KOPT-K1 (cell line): ENCODE measurements at regions not wholly inside any gene's neighbourhood (a gene's known extent, or its start where the extent isn't known, plus 50 kb on each side); places are given as distances from the start of the nearest gene placed in this dataset.

Experiments used
- H3K27ac ChIP-seq: fragments of 200-600 bp; sonication (generic); 2 replicates; pipeline ENCODE4 v1.5.1; 2016; ENCODE audit warnings: antibody characterized with exemption, mild to moderate bottlenecking, low read depth, low read length; ENCODE audit not compliant: poor library complexity, severe bottlenecking
- H3K36me3 ChIP-seq: fragments of 200-600 bp; sonication (generic); 2 replicates; pipeline ENCODE4 v1.5.1; 2017; ENCODE audit warnings: antibody characterized with exemption, mild to moderate bottlenecking, low read length, moderate library complexity; ENCODE audit not compliant: insufficient read depth
- H3K9me3 ChIP-seq: fragments of 200-600 bp; sonication (generic); 2 replicates; pipeline ENCODE4 v1.5.1; 2017; ENCODE audit warnings: antibody characterized with exemption, low read length, mild to moderate bottlenecking; ENCODE audit not compliant: insufficient read depth, poor library complexity, severe bottlenecking

DNA sequence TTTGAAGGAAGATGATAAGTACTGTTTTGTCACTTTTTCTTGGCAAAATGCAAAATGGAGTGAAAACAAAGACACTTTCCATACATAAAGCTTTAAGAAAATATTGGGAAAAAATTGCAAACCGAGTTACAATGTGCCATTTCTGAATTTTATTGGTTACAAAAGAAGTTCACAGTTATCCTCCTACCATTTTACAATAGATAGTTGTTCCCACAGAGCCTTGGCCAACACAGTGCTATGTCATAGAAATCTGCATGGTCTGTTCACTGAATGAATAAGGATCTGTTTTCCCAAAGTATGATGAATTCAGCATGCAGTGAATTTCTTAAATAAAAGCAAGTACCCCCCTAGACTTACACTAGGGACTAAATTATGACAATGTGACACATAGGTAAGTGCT is 268.2 kb upstream of the POU3F2 start:
- H3K9me3 ChIP-seq = no peaks in the 10 kb centered on the region

DNA sequence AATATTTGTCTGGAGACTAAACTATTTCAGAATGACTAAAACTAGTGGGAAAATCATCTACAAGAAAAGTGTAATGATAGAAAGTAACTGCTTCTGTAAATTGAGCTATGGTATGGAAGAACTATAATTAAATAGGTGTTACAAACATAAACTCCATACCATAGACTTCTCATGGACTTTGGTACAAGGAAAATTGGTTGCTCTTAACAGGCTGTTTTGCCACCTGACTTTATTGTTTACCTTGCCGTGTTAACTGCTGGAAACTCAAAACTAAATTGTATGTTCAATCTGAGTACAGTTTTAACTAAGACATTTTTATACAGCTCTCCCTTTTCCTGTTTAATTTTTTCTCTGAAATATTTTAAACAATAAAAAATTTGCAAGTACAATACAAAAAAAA is 261.8 kb upstream of the POU3F2 start:
- H3K9me3 ChIP-seq = no peaks in the 10 kb centered on the region
- no peaks in the 10 kb centered on the region for H3K36me3 ChIP-seq
- no peak overlapping the region for H3K27ac ChIP-seq

More for the DNA sequence above, 268.2 kb upstream of the POU3F2 start:
- Histone ChIP-seq H3K27ac (no peak overlapping the region), H3K36me3 (no peaks in the 10 kb centered on the region)

DNA sequence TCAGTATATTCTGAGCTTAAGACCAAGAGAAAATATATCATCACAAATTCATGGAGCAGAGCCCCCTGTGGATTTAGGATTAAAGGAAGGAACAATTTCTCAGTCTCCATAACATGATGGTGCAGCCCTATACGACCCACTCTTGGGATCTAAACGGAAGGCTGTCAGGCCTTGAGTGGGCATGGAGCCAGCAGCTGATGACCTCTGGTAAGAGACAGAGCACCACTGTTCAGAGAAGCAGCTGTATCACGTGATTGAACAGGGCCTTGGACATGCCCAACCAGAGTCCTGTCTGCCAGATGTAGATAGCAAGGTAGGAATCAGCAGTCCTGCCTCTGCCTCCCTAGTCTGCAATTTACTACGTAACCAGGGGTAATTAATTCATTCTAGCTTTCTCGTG is 259.4 kb upstream of the POU3F2 start:
- Histone ChIP-seq H3K27ac (no peak overlapping the region), H3K9me3 (no peaks in the 10 kb centered on the region), H3K36me3 (no peaks in the 10 kb centered on the region)

DNA sequence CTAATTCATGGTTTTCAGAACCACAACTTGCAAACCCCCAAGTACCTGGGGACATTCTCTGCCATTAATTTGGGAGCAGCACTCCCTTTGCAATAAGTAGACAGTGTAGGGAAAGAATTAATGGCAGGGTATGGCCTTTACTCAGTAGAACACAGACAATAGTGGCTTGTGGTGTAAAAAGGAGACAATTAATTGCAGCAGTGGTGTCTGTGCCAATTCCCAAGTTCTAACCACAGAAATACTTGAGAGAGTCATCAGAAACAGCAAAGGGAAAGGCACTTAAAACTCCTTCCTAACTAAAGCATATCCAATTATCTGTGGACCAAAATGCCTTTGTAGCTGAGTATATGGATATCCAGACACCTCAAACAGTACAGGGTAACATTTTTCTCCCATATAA is 257.6 kb upstream of the POU3F2 start:
- no peak overlapping the region for H3K27ac ChIP-seq
- no peaks in the 10 kb centered on the region for H3K36me3 ChIP-seq
- no peaks in the 10 kb centered on the region for H3K9me3 ChIP-seq

DNA sequence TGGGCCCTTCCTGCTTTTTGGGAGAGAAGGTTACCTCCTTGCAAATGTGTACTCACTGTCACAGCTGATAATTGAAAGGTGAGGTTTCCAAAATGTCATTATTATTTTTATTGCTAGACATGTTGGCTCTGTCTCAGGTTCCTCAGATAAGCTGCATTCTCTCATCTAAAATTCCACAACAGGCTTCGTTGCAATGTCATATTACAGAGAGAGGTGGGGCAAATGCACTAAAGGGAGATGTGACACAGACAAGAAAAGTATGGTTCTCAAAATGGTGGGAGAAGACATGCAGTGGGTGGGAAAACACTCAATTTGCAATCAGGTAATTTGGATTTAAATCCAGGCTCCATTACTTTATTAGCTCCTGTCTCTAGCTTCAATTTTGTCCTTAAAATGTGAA is 256.4 kb upstream of the POU3F2 start:
- Histone ChIP-seq H3K27ac (no peak overlapping the region), H3K36me3 (no peaks in the 10 kb centered on the region), H3K9me3 (no peaks in the 10 kb centered on the region)

DNA sequence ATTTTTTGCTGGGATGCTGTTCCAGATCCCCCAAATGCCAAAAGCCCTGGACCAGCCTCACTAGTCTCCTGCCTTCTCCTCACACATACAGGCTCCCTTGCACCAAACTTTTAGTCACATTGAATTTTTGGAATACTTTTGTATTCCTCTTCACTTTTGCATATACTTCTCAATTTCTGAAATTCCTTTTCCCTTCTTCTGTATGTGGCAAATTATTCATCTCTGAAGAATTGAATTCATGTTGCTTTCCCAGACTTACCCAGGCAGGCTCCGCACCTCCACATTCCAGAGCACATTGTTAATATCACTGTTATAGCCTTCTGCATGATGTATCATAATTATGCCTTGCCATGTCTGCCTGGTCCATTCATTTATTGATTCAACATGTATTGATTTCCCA is 255.3 kb upstream of the POU3F2 start:
- Histone ChIP-seq H3K27ac (no peak overlapping the region), H3K36me3 (no peaks in the 10 kb centered on the region)

DNA sequence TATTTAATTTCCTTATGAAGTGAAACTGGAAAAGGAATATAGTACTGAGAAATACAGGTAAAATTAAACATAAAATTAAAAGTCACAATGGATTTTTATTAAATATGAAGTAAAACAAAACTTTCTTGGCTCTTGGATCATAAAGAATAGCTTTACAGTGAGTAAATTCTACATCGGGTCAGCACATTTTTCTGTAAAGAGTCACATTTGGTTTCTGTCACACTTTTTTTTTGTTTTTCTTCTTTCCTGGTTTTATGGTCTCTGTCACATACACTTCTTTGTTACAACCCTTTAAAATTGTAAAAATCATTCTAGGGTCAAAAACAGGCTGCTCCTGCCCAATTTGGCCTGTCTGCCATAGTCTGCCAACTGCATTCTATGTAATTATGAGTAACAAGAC is 254.4 kb upstream of the POU3F2 start:
- Histone ChIP-seq H3K27ac (no peak overlapping the region), H3K9me3 (no peaks in the 10 kb centered on the region), H3K36me3 (no peaks in the 10 kb centered on the region)

More for the DNA sequence above, 255.3 kb upstream of the POU3F2 start:
- H3K9me3 ChIP-seq = no peaks in the 10 kb centered on the region

DNA sequence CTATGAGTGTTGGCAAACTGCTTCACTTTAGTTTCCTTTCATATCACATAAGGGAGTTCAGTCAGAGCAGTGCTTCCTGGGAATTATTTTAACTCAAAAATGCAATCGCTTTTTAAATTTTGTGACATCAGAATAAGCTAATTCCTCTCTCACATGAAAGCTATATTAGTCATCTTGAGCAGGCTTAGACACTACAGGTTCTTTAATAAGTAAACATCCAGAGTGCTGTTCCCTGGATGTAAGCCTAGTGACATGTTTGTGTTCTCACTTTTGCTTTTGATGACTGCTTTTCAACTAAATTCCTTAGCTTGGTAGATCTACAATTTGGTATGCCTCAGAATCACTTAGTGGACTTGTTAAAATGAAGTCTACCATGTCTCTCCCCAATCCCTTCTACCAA is 252.7 kb upstream of the POU3F2 start:
- no peaks in the 10 kb centered on the region for H3K9me3 ChIP-seq
- no peaks in the 10 kb centered on the region for H3K36me3 ChIP-seq
- H3K27ac ChIP-seq = no peak overlapping the region

DNA sequence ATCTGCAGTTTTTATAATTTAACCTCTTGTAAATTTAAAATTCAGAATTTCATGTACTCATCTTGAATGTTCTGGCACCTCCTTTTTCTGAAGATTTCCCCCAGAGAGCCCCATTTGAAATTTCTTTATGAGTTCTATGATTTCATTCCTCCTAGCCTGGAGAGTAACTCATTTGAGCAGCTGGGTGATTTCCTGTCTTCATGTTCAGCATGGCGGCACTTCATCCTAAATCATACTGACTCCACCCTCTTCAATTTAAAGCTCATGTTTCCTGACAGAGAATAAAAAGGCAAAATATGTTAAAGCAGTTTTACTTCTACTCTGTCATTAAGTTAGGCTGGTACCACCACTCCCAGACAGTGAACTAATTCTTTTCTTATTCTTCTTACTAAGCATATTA is 250.9 kb upstream of the POU3F2 start:
- no peaks in the 10 kb centered on the region for H3K9me3 ChIP-seq
- no peak overlapping the region for H3K27ac ChIP-seq
- no peaks in the 10 kb centered on the region for H3K36me3 ChIP-seq

DNA sequence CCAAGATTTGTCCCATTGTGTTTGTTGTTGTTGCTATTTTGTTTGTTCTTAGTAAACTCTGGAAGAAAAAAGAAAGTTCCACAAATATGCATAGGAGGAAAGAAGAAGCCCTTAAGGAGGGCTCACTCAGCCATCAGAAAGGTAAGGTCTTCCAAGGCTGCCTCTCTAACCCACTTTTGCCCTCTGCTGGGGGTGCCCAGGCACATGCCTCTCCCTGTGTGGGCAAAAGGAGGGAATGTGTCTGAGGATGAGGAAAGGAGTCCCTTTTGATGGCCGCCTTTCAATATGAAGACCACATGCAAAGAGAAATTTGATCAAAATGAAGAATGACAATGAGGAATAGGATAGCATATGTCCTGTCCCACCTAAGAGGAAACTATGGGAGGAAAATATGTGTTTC is 248.2 kb upstream of the POU3F2 start:
- no peak overlapping the region for H3K27ac ChIP-seq
- no peaks in the 10 kb centered on the region for H3K9me3 ChIP-seq
- no peaks in the 10 kb centered on the region for H3K36me3 ChIP-seq

DNA sequence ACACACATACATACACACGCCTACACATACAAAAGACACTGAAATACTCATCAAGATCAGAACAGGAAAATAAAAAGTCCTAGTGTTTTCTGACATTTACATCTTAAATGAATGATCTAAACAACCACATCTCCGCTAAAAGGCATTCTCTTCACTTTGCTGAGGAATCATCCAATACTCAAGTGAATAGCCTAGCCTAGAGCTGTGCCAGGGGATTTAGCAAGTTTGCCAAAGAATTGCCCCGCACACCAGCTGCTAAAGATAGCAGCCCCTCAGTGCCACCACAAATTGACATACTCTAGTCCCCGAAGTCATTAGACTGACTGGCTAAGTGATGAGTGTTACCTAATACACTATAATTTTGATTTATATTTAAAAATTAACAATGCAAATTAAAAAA is 246.8 kb upstream of the POU3F2 start:
- no peak overlapping the region for H3K27ac ChIP-seq
- no peaks in the 10 kb centered on the region for H3K36me3 ChIP-seq

DNA sequence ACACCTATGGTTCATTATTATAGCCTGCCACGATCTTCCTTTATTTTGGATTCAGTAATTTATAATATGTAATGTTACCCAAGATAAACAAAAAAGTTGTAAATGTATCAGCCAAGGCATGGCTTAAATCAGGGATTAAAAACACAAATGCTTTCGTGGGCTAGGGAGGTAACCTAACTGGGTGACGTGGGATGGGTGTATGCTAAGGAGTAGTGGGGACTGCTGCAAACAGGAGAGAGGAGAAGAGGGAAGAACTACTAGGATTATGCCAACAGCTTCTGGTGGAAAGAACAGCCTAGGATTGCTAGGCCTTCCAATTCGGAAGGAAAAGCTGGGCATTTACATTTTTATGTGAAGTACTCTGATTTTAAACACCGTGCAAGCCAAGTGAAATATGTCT is 244.8 kb upstream of the POU3F2 start:
- Histone ChIP-seq H3K27ac (no peak overlapping the region), H3K36me3 (no peaks in the 10 kb centered on the region), H3K9me3 (no peaks in the 10 kb centered on the region)

More for the DNA sequence above, 246.8 kb upstream of the POU3F2 start:
- no peaks in the 10 kb centered on the region for H3K9me3 ChIP-seq

DNA sequence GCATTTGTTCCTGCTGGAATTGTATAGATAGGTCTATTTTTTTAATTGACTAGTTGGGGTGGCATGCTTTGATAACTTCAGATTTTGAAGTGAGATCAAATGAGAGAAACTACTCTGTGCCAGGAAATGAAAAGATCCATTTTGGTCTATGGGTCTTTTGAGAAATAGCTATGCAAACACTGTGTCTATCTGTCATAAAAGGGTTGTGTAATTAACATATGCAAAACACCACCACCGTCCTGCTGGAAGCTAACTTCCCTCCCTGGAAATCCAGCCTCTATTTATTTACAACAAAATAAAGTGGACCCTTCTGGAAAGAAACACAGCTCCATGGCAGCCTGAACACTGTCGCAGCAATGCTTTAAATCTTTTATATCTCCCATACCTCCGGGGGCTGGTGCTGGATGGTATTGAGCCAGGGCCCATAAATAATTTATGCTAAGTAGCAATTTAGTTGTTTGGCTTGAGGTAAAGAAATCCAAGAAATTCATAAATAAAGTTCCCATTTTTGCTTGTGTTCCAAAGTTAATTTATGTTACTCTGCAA is 244.2 kb upstream of the POU3F2 start:
- Histone ChIP-seq H3K9me3 (no peaks in the 10 kb centered on the region), H3K36me3 (no peaks in the 10 kb centered on the region), H3K27ac (no peak overlapping the region)

DNA sequence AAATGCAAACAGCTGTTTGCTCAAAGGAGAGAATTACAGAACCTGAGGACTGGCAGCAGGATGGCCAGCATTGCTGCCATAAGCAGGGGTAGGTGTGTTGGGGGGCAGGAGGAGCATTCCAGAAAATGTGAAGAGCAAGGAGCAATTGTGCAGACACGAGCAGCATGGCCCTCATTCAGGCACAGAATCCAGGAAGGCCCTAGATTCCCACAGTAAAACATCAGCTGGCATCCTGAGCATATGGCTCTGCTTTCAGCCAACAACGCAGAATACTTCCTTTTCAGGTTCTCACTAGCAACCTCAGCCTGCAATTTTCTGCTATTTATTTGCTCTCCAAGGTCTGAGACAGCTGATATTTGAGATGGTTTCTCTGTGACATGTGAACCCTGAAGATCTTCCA is 243.4 kb upstream of the POU3F2 start:
- Histone ChIP-seq H3K9me3 (no peaks in the 10 kb centered on the region), H3K36me3 (no peaks in the 10 kb centered on the region), H3K27ac (no peak overlapping the region)

DNA sequence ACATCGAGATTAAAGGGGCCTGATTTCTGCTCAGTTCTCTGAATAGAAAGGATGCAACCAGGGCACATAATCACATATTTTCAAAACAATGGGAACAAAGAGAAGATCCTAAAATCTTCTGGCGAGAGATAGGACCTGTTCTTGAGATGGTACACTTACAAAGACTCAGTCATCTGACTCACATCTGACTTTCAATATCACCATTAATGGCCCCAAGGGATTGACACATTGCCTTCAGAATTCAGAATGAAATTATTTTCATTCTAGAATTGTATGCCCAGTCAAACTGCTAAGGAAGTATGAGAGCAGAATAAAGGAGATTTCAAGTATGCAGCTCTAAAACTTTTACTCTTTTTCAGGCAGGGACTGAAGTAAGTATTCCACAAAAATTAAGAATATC is 240.7 kb upstream of the POU3F2 start:
- no peak overlapping the region for H3K27ac ChIP-seq
- H3K36me3 ChIP-seq = no peaks in the 10 kb centered on the region

DNA sequence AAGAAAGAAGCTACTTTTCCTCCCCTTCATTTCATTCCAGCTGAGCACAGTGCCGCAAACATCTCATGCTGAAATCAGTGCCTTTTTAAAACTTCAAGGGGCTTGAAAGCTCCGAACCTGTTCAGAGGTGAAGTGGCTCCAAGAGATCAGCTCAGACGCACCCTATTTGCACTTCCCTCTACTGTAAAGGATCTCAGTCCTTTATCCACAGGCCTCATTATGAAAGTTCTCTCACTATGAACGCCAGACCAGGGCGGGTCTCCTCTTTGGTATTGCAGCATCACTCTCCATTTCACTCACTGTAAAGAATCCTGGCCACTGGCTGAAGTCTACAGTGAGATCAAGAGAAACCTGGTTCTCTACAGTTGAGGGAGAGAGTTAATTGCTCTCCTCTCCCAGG is 232.7 kb upstream of the POU3F2 start:
- Histone ChIP-seq H3K27ac (no peak overlapping the region), H3K9me3 (no peaks in the 10 kb centered on the region), H3K36me3 (no peaks in the 10 kb centered on the region)

More for the DNA sequence above, 240.7 kb upstream of the POU3F2 start:
- no peaks in the 10 kb centered on the region for H3K9me3 ChIP-seq

DNA sequence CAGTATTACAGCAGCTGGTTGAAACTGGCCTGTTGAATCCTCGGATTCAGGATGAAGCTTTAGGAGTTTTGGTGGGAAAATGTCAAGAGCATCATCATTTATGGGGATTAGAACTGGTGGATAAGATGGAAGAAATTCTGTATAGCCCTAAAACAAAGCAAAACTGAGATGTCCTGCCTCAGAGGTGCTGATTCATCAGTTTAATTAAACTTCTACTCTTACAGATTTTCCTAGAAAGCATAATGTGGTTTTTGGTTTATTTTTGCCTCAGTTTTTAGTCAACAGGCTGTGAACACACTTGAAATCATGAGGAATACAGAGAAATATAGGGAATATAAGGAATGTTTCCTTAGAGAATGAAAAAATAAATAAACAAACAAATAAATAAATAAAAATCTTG is 228.7 kb upstream of the POU3F2 start:
- Histone ChIP-seq H3K9me3 (no peaks in the 10 kb centered on the region), H3K27ac (no peak overlapping the region), H3K36me3 (no peaks in the 10 kb centered on the region)
